ENCODE measurements at regions not wholly inside any gene's neighbourhood (a gene's known extent, or its start where the extent isn't known, plus 50 kb on each side); places are given as distances from the start of the nearest gene placed in this dataset.

DNA sequence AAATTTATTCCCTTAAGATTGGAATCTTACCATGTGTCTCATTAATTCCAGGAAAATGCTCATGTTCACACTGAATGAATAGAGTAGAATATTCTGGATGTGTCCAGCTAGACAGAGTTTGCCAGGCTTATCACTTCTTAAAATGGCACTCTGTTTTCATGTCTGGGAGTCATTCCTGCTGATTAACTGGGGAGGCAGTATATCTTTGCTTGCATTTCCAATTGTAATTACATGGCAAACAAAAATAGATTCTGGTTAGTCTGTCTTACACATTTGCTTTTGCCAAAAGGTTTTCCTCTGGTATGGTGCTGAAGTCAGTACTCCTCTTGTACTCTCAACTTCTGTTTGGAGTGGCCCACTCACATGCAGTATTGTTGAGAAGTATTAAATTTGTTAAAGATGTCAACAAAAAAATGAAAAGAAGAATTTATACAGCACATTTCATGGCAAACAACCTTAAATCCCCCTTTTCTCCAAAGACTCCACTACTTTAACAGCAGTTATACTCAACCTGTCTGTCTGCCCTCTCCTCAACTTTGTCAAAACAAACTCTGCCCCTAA, 70.2 kb downstream of the TENT5A start:
- TF ChIP-seq, protein P1, sequence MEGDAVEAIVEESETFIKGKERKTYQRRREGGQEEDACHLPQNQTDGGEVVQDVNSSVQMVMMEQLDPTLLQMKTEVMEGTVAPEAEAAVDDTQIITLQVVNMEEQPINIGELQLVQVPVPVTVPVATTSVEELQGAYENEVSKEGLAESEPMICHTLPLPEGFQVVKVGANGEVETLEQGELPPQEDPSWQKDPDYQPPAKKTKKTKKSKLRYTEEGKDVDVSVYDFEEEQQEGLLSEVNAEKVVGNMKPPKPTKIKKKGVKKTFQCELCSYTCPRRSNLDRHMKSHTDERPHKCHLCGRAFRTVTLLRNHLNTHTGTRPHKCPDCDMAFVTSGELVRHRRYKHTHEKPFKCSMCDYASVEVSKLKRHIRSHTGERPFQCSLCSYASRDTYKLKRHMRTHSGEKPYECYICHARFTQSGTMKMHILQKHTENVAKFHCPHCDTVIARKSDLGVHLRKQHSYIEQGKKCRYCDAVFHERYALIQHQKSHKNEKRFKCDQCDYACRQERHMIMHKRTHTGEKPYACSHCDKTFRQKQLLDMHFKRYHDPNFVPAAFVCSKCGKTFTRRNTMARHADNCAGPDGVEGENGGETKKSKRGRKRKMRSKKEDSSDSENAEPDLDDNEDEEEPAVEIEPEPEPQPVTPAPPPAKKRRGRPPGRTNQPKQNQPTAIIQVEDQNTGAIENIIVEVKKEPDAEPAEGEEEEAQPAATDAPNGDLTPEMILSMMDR (conservative IDR thresholded peaks at IDR 0.05; ENCODE audit: low read depth, low read length) = peak; percentile 42
- TF ChIP-seq EZH2 (IDR thresholded peaks at IDR 0.05; ENCODE audit: borderline replicate concordance, low read depth, low read length, poor library complexity, severe bottlenecking) = no peak
